Thyroid gland (tissue), 4 donors: ENCODE measurements at regions not wholly inside any gene's neighbourhood (a gene's known extent, or its start where the extent isn't known, plus 50 kb on each side); places are given as distances from the start of the nearest gene placed in this dataset.
A peak's percentile ranks its signal among the peaks of the same experiment; 100 is the strongest.

Experiments used
- CTCF ChIP-seq, 6 experiments: fragments of 200-600 bp in 3 of 6; fragments of 450-650 bp in 3 of 6; sonication (generic) in 3 of 6; IDR thresholded peaks; one replicate each; pipeline ENCODE4 v1.5.1; 2016 to 2019; ENCODE audit warnings: antibody characterized with exemption in 6 of 6, mild to moderate bottlenecking in 2 of 6, inconsistent platforms in 1 of 6, moderate library complexity in 1 of 6
- POLR2A ChIP-seq, 2 donors: fragments of 450-650 bp; IDR thresholded peaks; one replicate each; pipeline ENCODE4 v1.6.1; 2017; ENCODE audit warnings: antibody characterized with exemption in 2 of 2, mild to moderate bottlenecking in 2 of 2, moderate library complexity in 1 of 2

DNA sequence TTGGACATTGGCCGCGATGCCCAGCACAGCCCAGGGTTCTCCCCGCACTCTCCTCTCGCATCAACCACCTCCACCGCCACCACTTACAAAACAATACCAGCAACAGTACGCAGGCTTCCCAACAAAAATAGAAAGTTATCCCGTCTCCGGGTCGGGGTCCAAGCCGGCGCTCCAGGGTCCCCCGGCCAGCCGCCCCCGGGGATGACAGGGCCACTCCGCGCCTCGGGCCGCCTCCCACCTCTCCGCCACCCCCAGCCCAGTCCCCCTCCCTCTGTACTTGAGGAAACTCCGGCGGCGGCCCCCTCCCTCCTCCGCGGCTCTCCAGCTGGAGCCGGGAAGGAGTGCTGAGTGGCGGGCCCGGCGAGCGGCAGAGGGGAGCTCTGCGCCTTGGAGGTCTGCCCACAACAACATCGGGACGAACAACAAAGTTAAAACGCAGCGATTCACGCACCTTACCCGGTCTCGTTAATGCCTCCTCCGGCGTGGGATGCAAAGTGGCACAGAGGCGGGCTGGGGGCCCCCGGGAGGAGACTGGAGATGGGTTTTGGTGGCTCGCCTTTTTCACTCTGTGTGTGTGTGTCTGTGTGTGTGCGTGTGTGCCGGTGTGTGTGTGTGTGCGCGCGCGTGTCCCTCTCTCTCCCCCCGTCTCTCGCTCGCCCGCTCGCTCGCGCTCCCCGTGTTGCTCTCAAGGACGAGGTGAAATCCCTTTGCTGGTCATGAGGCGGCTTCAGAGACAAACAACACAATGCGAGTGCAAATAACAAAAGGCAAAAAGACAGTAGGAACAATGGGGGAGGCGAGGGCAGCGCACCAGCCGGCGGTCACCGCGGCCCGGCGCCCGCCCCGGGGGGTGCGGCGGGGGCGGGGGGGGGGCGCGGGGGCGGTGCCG, 386.8 kb downstream of the BCAT1 start:
- peak in 1 of 2 donors; percentile 49 for TF ChIP-seq POLR2A (IDR thresholded peaks at IDR 0.05)
- TF ChIP-seq CTCF (IDR thresholded peaks at IDR 0.05) = no peak
